Astrocyte of the spinal cord (primary cell): ENCODE measurements at regions not wholly inside any gene's neighbourhood (a gene's known extent, or its start where the extent isn't known, plus 50 kb on each side); places are given as distances from the start of the nearest gene placed in this dataset.
"Not testable (repeated sequence)": the region's sequence is repeated elsewhere in the genome, so short reads cannot be mapped to it uniquely, and the experiment has no call there.

ENCODE experiments used
- DNase-seq: peaks from one replicate; pipeline ENCODE4 v3.0.0; 2011; ENCODE audit warnings: low read depth, low spot score
- H3K4me3 ChIP-seq: 2 replicates; pipeline ENCODE4 v1.5.1; 2011; ENCODE audit warnings: low read depth, mild to moderate bottlenecking, low read length, moderate library complexity
- CTCF ChIP-seq: IDR thresholded peaks from 2 replicates; pipeline ENCODE4 v1.5.1; 2012; ENCODE audit warnings: low read depth, mild to moderate bottlenecking, low read length, inconsistent platforms
- in situ Hi-C: cut with HindIII; loops from 2 replicates; pipeline ENCODE4 v1.10.0; 2017; ENCODE audit warnings: low sequenced_read_pairs

- TF ChIP-seq CTCF, result no peak
- H3K4me3 ChIP-seq, result no peak overlapping the region
- no peak for DNase-seq
- in situ Hi-C loops, result no loop called here
Observed at GRCh38 chr5:167936944-167937634, 354.4 kb upstream of the WWC1 start.

- H3K4me3 ChIP-seq, result no peak overlapping the region
- in situ Hi-C loops, result no loop called here
- DNase-seq, result no peak
- no peak for TF ChIP-seq CTCF
Observed at GRCh38 chr5:167937635-167937998, 353.8 kb upstream of the WWC1 start.

GRCh38 chr5:167939686-167940085, 351.8 kb upstream of the WWC1 start:
- TF ChIP-seq CTCF, result no peak
- in situ Hi-C loops, result no loop called here
- no peak overlapping the region for H3K4me3 ChIP-seq
- peak; percentile 58 for DNase-seq

GRCh38 chr5:167940911-167941310, 350.5 kb upstream of the WWC1 start:
- no peak for TF ChIP-seq CTCF
- in situ Hi-C loops, result no loop called here
- no peak overlapping the region for H3K4me3 ChIP-seq
- DNase-seq, result no peak

- DNase-seq, H3K4me3 ChIP-seq, in situ Hi-C loops: not testable (repeated sequence)
Observed at GRCh38 chr5:167941556-167941955, 349.9 kb upstream of the WWC1 start.

- no peak for DNase-seq
- no peak overlapping the region for H3K4me3 ChIP-seq
- no peak for TF ChIP-seq CTCF
- in situ Hi-C loops, result no loop called here
Observed at GRCh38 chr5:167943343-167943742, 348.1 kb upstream of the WWC1 start.

- DNase-seq, result no peak
- in situ Hi-C loops, result no loop called here
- H3K4me3 ChIP-seq, result no peak overlapping the region
- no peak for TF ChIP-seq CTCF
Observed at GRCh38 chr5:167944121-167944852, 347.2 kb upstream of the WWC1 start.
